IPS-20b (cell line): ENCODE measurements at regions not wholly inside any gene's neighbourhood (a gene's known extent, or its start where the extent isn't known, plus 50 kb on each side); places are given as distances from the start of the nearest gene placed in this dataset.

Experiments
- H3K27ac ChIP-seq: one replicate; pipeline ENCODE4 v1.5.1; 2013; ENCODE audit warnings: low read length
- H3K27me3 ChIP-seq: 2 replicates; pipeline ENCODE4 v1.6.1; 2013; ENCODE audit warnings: mild to moderate bottlenecking, low read length, inconsistent platforms; ENCODE audit not compliant: insufficient read depth
- H3K36me3 ChIP-seq: 2 replicates; pipeline ENCODE4 v1.6.1; 2013; ENCODE audit warnings: low read depth, mild to moderate bottlenecking, inconsistent platforms, low read length, moderate library complexity; ENCODE audit not compliant: insufficient read depth
- H3K4me1 ChIP-seq: 2 replicates; pipeline ENCODE4 v1.6.1; 2013; ENCODE audit warnings: mild to moderate bottlenecking, control low read depth, inconsistent platforms, low read length, moderate library complexity; ENCODE audit not compliant: insufficient read depth
- H3K4me3 ChIP-seq: 2 replicates; pipeline ENCODE4 v1.5.1; 2013; ENCODE audit warnings: mild to moderate bottlenecking, low read length, inconsistent platforms
- H3K9ac ChIP-seq: 2 replicates; pipeline ENCODE4 v1.6.1; 2013; ENCODE audit warnings: low read depth, mild to moderate bottlenecking, inconsistent platforms, low read length, moderate library complexity
- H3K9me3 ChIP-seq: 2 replicates; pipeline ENCODE4 v1.6.1; 2013; ENCODE audit warnings: mild to moderate bottlenecking, low read depth, low read length, inconsistent platforms; ENCODE audit not compliant: insufficient read depth

DNA sequence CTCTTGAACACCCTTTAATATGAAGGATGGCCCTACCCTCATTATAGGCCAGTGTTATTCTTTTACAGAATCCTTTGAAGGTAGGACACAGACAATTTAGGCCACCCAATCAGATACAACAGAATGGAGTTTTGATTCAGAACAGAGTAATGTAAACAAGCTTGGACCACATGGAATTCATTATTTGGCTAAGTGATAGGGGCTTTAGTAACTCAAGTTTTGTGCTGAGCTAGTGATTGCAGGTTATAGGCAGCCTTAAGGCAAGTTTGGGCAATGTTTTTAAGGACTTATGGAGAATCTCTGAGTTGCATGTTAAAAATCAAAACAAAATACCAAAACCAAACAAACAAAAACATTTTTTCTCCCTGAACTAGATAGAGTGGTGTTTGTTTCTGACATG lies 312.1 kb upstream of the ROBO1 start:
- Histone ChIP-seq H3K9me3 (no peaks in the 10 kb centered on the region), H3K36me3 (no peaks in the 10 kb centered on the region), H3K9ac (no peak overlapping the region), H3K4me3 (no peak overlapping the region), H3K27me3 (no peaks in the 10 kb centered on the region), H3K27ac (no peak overlapping the region), H3K4me1 (peaks cover 7% of the 10 kb centered on the region; the same call in 1 of the 2 replicates)

DNA sequence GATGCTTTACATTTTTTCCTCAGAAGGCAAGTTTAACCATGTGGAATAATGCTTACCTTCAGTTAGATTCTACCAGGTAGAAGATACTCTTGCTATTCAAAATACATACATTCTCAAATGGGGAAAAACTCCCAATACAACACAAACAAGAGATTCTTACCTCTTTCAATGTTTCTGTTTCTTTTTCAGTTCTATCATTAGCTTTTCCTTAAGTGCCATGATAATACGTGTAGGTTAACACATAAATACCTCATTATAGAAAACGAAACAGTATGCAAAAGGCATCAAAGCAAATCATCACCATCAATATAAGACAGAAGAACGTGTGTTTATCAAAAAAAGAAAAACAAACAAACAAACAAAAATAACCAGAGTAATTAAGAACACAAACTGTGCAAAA lies 300.7 kb upstream of the ROBO1 start:
- H3K36me3 ChIP-seq: no peaks in the 10 kb centered on the region
- H3K4me1 ChIP-seq: no peaks in the 10 kb centered on the region
- H3K9me3 ChIP-seq: no peaks in the 10 kb centered on the region
- H3K27ac ChIP-seq: no peak overlapping the region
- no peak overlapping the region for H3K4me3 ChIP-seq
- H3K27me3 ChIP-seq: no peaks in the 10 kb centered on the region
- H3K9ac ChIP-seq: no peak overlapping the region

DNA sequence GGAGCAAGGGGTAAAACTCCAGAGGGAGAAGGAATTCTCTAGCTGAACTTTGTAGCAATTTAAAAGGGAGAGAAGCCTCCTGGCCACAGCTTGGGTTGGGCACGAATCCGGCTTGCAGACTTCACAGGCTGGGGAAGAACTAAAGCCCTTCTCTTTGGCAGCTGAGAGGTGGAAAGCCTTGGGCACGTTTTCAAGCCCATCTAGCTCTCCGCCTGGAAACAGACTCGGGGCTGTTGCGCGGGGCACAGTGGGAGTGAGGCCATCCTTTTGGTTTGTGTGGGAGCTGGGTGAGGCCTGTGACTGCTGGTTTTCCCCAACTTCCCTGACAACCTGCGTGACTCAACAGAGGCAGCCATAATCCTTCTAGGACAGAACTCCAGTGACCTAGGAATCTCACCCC lies 295.7 kb upstream of the ROBO1 start:
- Histone ChIP-seq H3K27ac (no peak overlapping the region), H3K36me3 (no peaks in the 10 kb centered on the region), H3K4me1 (no peaks in the 10 kb centered on the region), H3K9me3 (no peaks in the 10 kb centered on the region), H3K27me3 (no peaks in the 10 kb centered on the region), H3K9ac (no peak overlapping the region), H3K4me3 (no peak overlapping the region)

- Histone ChIP-seq H3K27ac (no peak overlapping the region), H3K4me1 (no peaks in the 10 kb centered on the region), H3K36me3 (no peaks in the 10 kb centered on the region), H3K27me3 (no peaks in the 10 kb centered on the region), H3K4me3 (no peak overlapping the region), H3K9me3 (no peaks in the 10 kb centered on the region), H3K9ac (no peak overlapping the region)
These were observed 292.9 kb upstream of the ROBO1 start for GRCh38 chr3:80060664-80061063.

DNA sequence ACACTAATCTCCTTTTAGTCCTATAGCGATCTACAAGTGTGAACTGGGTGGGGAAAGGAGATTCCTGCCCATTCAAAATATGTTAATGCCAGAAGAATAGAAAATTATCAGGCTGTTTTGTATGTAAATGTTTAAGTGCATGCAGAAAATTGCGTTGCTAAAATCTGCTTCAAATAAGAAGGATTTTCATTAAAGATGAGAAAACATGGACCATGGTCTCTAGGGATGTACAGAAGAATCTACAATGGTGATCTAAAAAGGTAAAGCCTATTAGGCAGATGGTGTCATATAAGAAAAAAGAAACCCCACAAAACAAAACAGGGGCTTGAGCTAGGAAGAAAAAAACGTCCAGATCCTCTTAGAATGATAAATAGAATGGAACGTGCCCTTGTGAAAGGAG lies 287.5 kb upstream of the ROBO1 start:
- H3K9ac ChIP-seq: no peak overlapping the region

DNA sequence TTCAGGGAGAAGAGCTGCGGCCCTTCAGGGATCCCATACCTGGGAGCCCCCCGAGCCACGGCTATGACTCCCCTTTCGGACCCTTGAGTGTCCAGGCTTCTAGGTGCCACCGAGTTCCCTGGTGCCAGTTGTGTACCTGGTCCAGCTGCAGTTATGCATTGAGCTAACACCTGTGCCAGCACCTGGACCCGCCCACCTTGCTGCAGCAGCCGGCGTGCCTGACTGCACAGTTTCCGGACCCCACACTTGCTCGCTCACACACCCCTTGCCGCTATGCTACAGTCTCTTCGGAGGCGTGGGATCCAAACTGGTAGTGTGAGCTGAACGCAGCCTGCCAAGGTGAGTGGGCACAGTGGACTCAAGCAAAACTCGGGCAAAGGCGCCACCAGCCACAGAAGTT lies 284.5 kb upstream of the ROBO1 start:
- Histone ChIP-seq H3K9me3 (no peaks in the 10 kb centered on the region), H3K27me3 (no peaks in the 10 kb centered on the region), H3K4me1 (0 out of 2 replicates have a peak, but pooled peaks cover 2% of the 10 kb centered on the region), H3K36me3 (no peaks in the 10 kb centered on the region), H3K27ac (no peak overlapping the region), H3K4me3 (no peak overlapping the region), H3K9ac (no peak overlapping the region)

More for the DNA sequence above, 287.5 kb upstream of the ROBO1 start:
- H3K27ac ChIP-seq: no peak overlapping the region
- no peak overlapping the region for H3K4me3 ChIP-seq
- 0 out of 2 replicates have a peak, but pooled peaks cover 2% of the 10 kb centered on the region for H3K4me1 ChIP-seq
- no peaks in the 10 kb centered on the region for H3K9me3 ChIP-seq
- H3K36me3 ChIP-seq: no peaks in the 10 kb centered on the region
- H3K27me3 ChIP-seq: no peaks in the 10 kb centered on the region

DNA sequence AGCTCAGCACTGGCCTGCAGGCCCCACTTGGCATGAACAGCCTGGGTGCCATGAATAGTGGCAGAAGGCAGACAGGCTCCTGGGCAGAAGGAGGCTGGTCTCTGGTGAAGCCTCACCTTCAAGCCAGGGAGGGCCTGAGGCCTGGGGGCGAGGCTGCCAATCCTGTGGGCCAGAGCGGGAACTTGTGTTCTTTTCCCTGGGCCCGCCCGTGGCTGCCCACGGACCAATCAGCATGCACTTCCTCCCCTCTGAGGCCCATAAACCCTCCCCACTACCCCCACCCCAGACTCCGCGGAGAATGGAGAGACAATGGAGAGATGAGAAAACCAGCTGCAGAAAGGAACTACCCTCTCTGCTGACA lies 283.8 kb upstream of the ROBO1 start:
- no peaks in the 10 kb centered on the region for H3K36me3 ChIP-seq
- H3K27me3 ChIP-seq: no peaks in the 10 kb centered on the region
- no peak overlapping the region for H3K27ac ChIP-seq
- 0 out of 2 replicates have a peak, but pooled peaks cover 2% of the 10 kb centered on the region for H3K4me1 ChIP-seq
- H3K4me3 ChIP-seq: no peak overlapping the region
- no peaks in the 10 kb centered on the region for H3K9me3 ChIP-seq
- H3K9ac ChIP-seq: no peak overlapping the region

DNA sequence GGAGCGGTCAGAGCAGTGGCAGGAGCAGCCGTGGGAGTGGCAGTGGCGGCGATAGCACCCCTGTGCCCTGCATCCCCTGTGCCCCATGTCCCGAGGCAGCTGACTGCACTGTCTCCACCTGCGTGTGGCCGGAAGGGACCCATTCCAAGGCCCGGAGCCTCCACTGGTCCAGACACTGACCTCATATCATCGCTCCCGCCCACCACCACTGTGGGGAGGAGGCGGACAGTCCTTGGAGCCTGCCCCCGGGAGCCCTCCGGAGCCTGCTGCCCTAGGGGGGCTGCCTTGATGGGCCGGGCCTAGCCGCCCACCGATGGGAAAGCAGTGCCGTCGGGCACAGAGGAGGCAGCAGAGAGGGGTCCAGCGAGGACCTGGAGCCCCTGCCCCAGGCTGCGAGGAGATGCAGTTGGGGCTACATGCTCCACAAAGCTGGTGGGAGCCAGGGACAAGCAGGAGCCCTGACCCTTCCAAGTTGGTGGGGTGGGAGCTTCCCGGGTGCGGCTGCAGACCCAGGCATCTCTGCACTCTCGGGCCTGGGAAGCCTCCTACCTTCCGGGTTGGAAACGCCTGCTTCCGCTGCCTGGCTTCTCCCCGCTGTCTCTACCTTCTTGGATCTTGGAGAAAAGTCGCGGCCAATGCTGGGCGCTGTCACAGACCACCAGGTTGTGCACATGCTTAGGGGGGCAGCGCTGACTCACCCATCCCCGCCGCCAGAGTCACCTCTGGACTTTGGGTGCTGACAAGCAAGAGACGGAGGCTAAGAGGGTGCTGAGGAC lies 283.2 kb upstream of the ROBO1 start:
- Histone ChIP-seq H3K27me3 (no peaks in the 10 kb centered on the region), H3K9me3 (no peaks in the 10 kb centered on the region), H3K4me3 (no peak overlapping the region), H3K36me3 (no peaks in the 10 kb centered on the region), H3K27ac (no peak overlapping the region), H3K9ac (no peak overlapping the region), H3K4me1 (0 out of 2 replicates have a peak, but pooled peaks cover 2% of the 10 kb centered on the region)

DNA sequence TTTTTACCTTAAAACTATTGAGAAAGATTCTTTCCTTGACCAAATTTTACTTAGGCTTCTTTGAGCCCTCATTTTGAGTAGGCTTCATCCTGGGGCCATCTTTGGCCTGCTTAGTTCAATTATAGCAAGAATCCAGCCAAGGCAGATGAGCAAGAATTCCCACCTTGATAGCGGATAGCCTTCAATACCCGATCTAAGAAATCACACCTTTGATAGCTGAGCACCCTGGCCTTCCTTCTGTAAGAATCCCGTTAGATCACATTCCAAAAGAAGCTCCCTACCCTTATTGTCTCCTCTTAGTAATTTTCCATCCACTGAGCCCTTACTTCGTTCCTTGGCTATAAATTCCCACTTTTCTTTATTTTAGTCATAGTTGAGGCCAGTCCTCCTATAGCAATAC lies 275.4 kb upstream of the ROBO1 start:
- Histone ChIP-seq H3K27ac (no peak overlapping the region), H3K9ac (no peak overlapping the region), H3K4me3 (no peak overlapping the region), H3K9me3 (no peaks in the 10 kb centered on the region), H3K36me3 (no peaks in the 10 kb centered on the region), H3K27me3 (no peaks in the 10 kb centered on the region), H3K4me1 (peaks cover 5% of the 10 kb centered on the region; the same call in 1 of the 2 replicates)

GRCh38 chr3:80040067-80040466 lies 272.3 kb upstream of the ROBO1 start:
- Histone ChIP-seq H3K27ac (no peak overlapping the region), H3K27me3 (no peaks in the 10 kb centered on the region), H3K36me3 (no peaks in the 10 kb centered on the region), H3K4me1 (peaks cover 5% of the 10 kb centered on the region; the same call in 1 of the 2 replicates), H3K9ac (no peak overlapping the region), H3K9me3 (no peaks in the 10 kb centered on the region), H3K4me3 (no peak overlapping the region)

- Histone ChIP-seq H3K9ac (no peak overlapping the region), H3K4me3 (no peak overlapping the region), H3K4me1 (peaks cover 5% of the 10 kb centered on the region; the same call in 1 of the 2 replicates), H3K9me3 (no peaks in the 10 kb centered on the region), H3K36me3 (no peaks in the 10 kb centered on the region), H3K27me3 (no peaks in the 10 kb centered on the region), H3K27ac (no peak overlapping the region)
These were observed 268.4 kb upstream of the ROBO1 start for GRCh38 chr3:80036176-80036575.

DNA sequence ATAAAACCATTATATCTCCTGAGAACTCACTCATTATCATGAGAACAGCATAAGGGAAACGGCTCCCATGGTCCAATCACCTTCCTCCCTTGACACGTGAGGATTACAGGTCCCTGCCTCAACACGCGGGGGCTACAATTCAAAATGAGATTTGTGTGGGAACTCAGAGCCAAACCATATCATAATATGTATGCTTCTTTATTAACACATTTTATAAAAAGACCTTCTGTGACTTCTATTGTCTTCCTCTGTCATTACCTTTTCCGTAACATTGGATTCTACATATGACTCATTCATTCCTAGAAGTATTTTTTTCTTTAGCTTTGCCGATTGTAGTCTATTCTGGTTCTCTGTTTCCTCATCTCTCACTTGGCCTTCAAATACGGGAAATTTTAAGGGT lies 267.2 kb upstream of the ROBO1 start:
- Histone ChIP-seq H3K4me3 (no peak overlapping the region), H3K27ac (no peak overlapping the region), H3K36me3 (no peaks in the 10 kb centered on the region), H3K9ac (no peak overlapping the region), H3K9me3 (no peaks in the 10 kb centered on the region), H3K4me1 (peaks cover 5% of the 10 kb centered on the region; the same call in 1 of the 2 replicates), H3K27me3 (no peaks in the 10 kb centered on the region)
